K562 (cell line): ENCODE measurements at regions not wholly inside any gene's neighbourhood (a gene's known extent, or its start where the extent isn't known, plus 50 kb on each side); places are given as distances from the start of the nearest gene placed in this dataset.

Experiments
- ATAC-seq: fragments of 200-7000 bp; cut with Tn5 transposase; 3 replicates; pipeline ENCODE4 v1.9.1; 2020; ENCODE audit warnings: moderate library complexity
- BruUV-seq: library from RNA; stranded (reverse); fragments of 400-500 nt; replicated peaks from 2 replicates; lab custom pipeline; 2021; lab: Mats Ljungman, UMichigan
- CTCF ChIA-PET: fragments of 300-600 bp; formaldehyde crosslinking; extraction: SDS; loops from one replicate; lab custom pipeline; 2021; ENCODE audit warnings: low intra/inter-chr PET ratio; lab: Yijun Ruan, JAX
- POLR2A ChIA-PET: fragments of 300-600, 350-650 bp; sonication (Branson Sonifier 250); formaldehyde crosslinking; extraction: SDS; loops from one replicate; lab custom pipeline; 2021; ENCODE audit warnings: antibody characterized with exemption, inconsistent platforms; lab: Yijun Ruan, JAX
- DNase-seq, 4 experiments: peaks; one replicate each; pipeline versions ENCODE4 v3.0.0 to v3.0.0-alpha.2; 2011 to 2018; ENCODE audit warnings: low spot score in 3 of 4, mixed read lengths in 3 of 4; ENCODE audit errors: extremely low read depth in 1 of 4
- FAIRE-seq: peaks from 2 replicates; lab custom pipeline; 2011; peaks lifted over from hg19 to GRCh38; lab: Jason Lieb, UNC
- H2AFZ ChIP-seq: 2 replicates; pipeline ENCODE4 v1.6.0; 2011; ENCODE audit warnings: low read depth, low read length, control low read depth, inconsistent platforms
- H3K27ac ChIP-seq: fragments of 200-600 bp; 3 replicates; pipeline ENCODE4 v1.8.0; 2011; ENCODE audit warnings: low read depth, mild to moderate bottlenecking, control low read depth, inconsistent platforms, low read length, moderate library complexity, mixed read lengths; ENCODE audit errors: extremely low read depth
- H3K27me3 ChIP-seq, 2 experiments: fragments of 300-600 bp in 1 of 2; 2 replicates in 1 of 2; 3 replicates in 1 of 2; pipeline versions ENCODE4 v1.6.0 to v1.8.0; 2011; ENCODE audit warnings: inconsistent platforms in 2 of 2, low read length in 2 of 2, mild to moderate bottlenecking in 1 of 2, mixed read lengths in 1 of 2, moderate library complexity in 1 of 2; ENCODE audit not compliant: control insufficient read depth in 2 of 2, insufficient read depth in 2 of 2
- H3K36me3 ChIP-seq: fragments of 300-600 bp; 3 replicates; pipeline ENCODE4 v1.8.0; 2011; ENCODE audit warnings: mild to moderate bottlenecking, low read length, inconsistent platforms; ENCODE audit not compliant: control insufficient read depth, insufficient read depth
- H3K4me1 ChIP-seq, 2 experiments: fragments of 200-600 bp in 1 of 2; replicated peaks in 1 of 2; 2 replicates in 1 of 2; 3 replicates in 1 of 2; pipeline versions ENCODE4 v1.5.1 to v1.8.0; 2011; ENCODE audit warnings: inconsistent platforms in 2 of 2, low read length in 2 of 2, mild to moderate bottlenecking in 1 of 2, mixed read lengths in 1 of 2, moderate library complexity in 1 of 2; ENCODE audit not compliant: control insufficient read depth in 2 of 2, insufficient read depth in 2 of 2
- H3K4me2 ChIP-seq: 2 replicates; pipeline ENCODE4 v1.6.1; 2011; ENCODE audit warnings: low read length, control low read depth, inconsistent platforms, mixed read lengths; ENCODE audit not compliant: insufficient read depth
- H3K4me3 ChIP-seq: fragments of 200-600 bp; sonication (generic), shearing (Covaris generic); 2 replicates; pipeline ENCODE4 v1.5.1; 2016; ENCODE audit warnings: control low read depth, inconsistent platforms
- H3K79me2 ChIP-seq: fragments of 200-600 bp; 3 replicates; pipeline ENCODE4 v1.8.0; 2011; ENCODE audit warnings: low read length, inconsistent platforms; ENCODE audit not compliant: control insufficient read depth, insufficient read depth
- H3K9ac ChIP-seq, 2 experiments: 2 replicates each; pipeline versions ENCODE4 v1.6.0 to v1.6.1; 2011; ENCODE audit warnings: low read depth in 2 of 2, low read length in 2 of 2, control low read depth in 1 of 2, inconsistent platforms in 1 of 2, mild to moderate bottlenecking in 1 of 2, mixed read lengths in 1 of 2; ENCODE audit not compliant: insufficient read depth in 1 of 2
- H3K9me1 ChIP-seq: one replicate; pipeline ENCODE4 v1.6.0; 2011; ENCODE audit warnings: inconsistent platforms, mild to moderate bottlenecking, low read length, moderate library complexity; ENCODE audit not compliant: control insufficient read depth, insufficient read depth
- H3K9me3 ChIP-seq: replicated peaks from 2 replicates; pipeline ENCODE4 v1.5.1; 2011; ENCODE audit warnings: low read depth, low read length, inconsistent platforms; ENCODE audit not compliant: control insufficient read depth, insufficient read depth
- H4K20me1 ChIP-seq: replicated peaks from 2 replicates; pipeline ENCODE4 v1.6.1; 2011; ENCODE audit warnings: low read length, inconsistent platforms, mixed read lengths; ENCODE audit not compliant: control insufficient read depth, insufficient read depth
- BCLAF1 ChIP-seq, 2 experiments: fragments of 450-650 bp in 1 of 2; IDR thresholded peaks; 2 replicates each; pipeline ENCODE4 v1.6.1; 2011 to 2017; ENCODE audit warnings: low read depth in 2 of 2, antibody characterized with exemption in 1 of 2, borderline replicate concordance in 1 of 2, low read length in 1 of 2, mild to moderate bottlenecking in 1 of 2, mixed read lengths in 1 of 2; ENCODE audit not compliant: control insufficient read depth in 1 of 2
- EHMT2 ChIP-seq: fragments of 450-650 bp; IDR thresholded peaks from 2 replicates; pipeline ENCODE4 v1.6.1; 2018; ENCODE audit warnings: antibody characterized with exemption
- EZH2 ChIP-seq: IDR thresholded peaks from 2 replicates; pipeline ENCODE4 v1.6.1; 2012; ENCODE audit warnings: low read depth, mild to moderate bottlenecking, inconsistent platforms, low read length, borderline replicate concordance
- NCOA1 ChIP-seq: fragments of 450-650 bp; IDR thresholded peaks from 2 replicates; pipeline ENCODE4 v1.6.1; 2016; ENCODE audit warnings: low read depth
- NFATC3 ChIP-seq: fragments of 450-650 bp; IDR thresholded peaks from 2 replicates; pipeline ENCODE4 v1.6.1; 2017; ENCODE audit warnings: mild to moderate bottlenecking
- NUFIP1 ChIP-seq: fragments of 450-650 bp; IDR thresholded peaks from 2 replicates; pipeline ENCODE4 v1.6.1; 2018; ENCODE audit not compliant: partially characterized antibody
- RBM22 ChIP-seq: fragments of 200-400 bp; formaldehyde crosslinking; IDR thresholded peaks from 2 replicates; pipeline ENCODE4 v1.6.1; 2018; ENCODE audit warnings: low read length, low read depth; ENCODE audit not compliant: poor library complexity, severe bottlenecking
- RFX1 ChIP-seq: fragments of 450-650 bp; IDR thresholded peaks from 2 replicates; pipeline ENCODE4 v1.6.1; 2016; ENCODE audit warnings: mild to moderate bottlenecking, moderate library complexity
- SRSF3 ChIP-seq: fragments of 200-400 bp; formaldehyde crosslinking; IDR thresholded peaks from 2 replicates; pipeline ENCODE4 v1.6.1; 2016; ENCODE audit warnings: mild to moderate bottlenecking, low read length, moderate library complexity; ENCODE audit not compliant: insufficient read depth
- TGIF2 ChIP-seq: sonication (generic); formaldehyde crosslinking; IDR thresholded peaks from 2 replicates; pipeline ENCODE4 v1.8.1; 2022; ENCODE audit warnings: mild to moderate bottlenecking, missing genetic modification reagents, moderate library complexity
- ZNF174 ChIP-seq: fragments of 250-450 bp; sonication (Bioruptor Pico); IDR thresholded peaks from 2 replicates; pipeline ENCODE4 v1.4.0; 2020; ENCODE audit warnings: mild to moderate bottlenecking
- ZNF239 ChIP-seq: fragments of 250-450 bp; sonication (Bioruptor Pico); IDR thresholded peaks from 2 replicates; pipeline ENCODE4 v1.4.0; 2020; ENCODE audit warnings: mild to moderate bottlenecking
- ZNF3 ChIP-seq: fragments of 250-450 bp; sonication (Bioruptor Pico); IDR thresholded peaks from 2 replicates; pipeline ENCODE4 v1.5.0; 2021; ENCODE audit warnings: mild to moderate bottlenecking, moderate library complexity
- ZNF764 ChIP-seq: fragments of 250-450 bp; sonication (Bioruptor Pico); IDR thresholded peaks from 2 replicates; pipeline ENCODE4 v1.4.0; 2020; ENCODE audit warnings: low read depth, mild to moderate bottlenecking, moderate library complexity
- ZNF77 ChIP-seq: fragments of 250-450 bp; sonication (Bioruptor Pico); IDR thresholded peaks from 2 replicates; pipeline ENCODE4 v1.5.0; 2020
- WGBS: fragments of 100-300 bp; shearing (Covaris generic); methylation state at CpG from one replicate; pipeline ENCODE4 v1.1.6; 2016; ENCODE audit warnings: low coverage, mixed read lengths; ENCODE audit not compliant: insufficient coverage; ENCODE audit errors: missing lambda C conversion rate; 5-methylcytosine and 5-hydroxymethylcytosine counted together
- in situ Hi-C: fragments of 300-500 bp; cut with MboI; formaldehyde crosslinking; loops from 4 replicates; pipeline ENCODE4 v1.15.0; 2018; ENCODE audit warnings: inconsistent platforms, mixed read lengths
- intact Hi-C: fragments of 100-400 bp; cut with micrococcal nuclease; formaldehyde crosslinking; loops from 2 replicates; pipeline ENCODE4 v1.14.2; 2022

GRCh38 chr9:11088821-11089374 is 476.1 kb upstream of the PTPRD start (continued):
- no peak for TF ChIP-seq ZNF764 (CRISPR knock-in tag)
- no peak for TF ChIP-seq RFX1
- no peak for TF ChIP-seq NFATC3
- no peak for TF ChIP-seq ZNF3 (CRISPR knock-in tag)
- no peak for TF ChIP-seq ZNF239 (CRISPR knock-in tag)
- TF ChIP-seq ZNF77 (CRISPR knock-in tag) = no peak
- no peak for TF ChIP-seq RBM22
- TF ChIP-seq ZNF174 (CRISPR knock-in tag) = no peak

DNA sequence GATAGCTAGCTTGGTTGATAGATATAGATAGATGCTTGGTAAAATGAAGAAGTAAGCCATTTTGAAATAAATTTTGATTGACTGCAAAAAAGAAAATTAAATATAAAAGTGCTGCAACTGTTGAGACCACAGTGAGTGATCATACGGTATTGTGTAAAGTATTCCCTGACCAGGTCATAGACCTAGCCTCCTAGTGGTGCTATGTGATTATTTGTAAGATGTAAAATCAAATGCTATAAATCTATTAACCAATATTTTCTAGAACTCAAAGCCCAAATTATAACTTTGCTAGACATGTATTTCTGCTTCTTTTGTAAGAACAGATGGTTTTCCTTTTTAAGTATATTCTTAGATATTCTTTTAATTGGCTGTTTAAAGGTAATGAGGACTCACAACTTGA is 480.2 kb upstream of the PTPRD start:
- Histone ChIP-seq H3K27ac (no peak overlapping the region), H3K4me3 (no peak overlapping the region), H3K9ac (no peak overlapping the region), H3K4me1 (no peaks in the 10 kb centered on the region), H3K36me3 (no peaks in the 10 kb centered on the region), H3K4me2 (no peak overlapping the region), H2AFZ (no peak overlapping the region), H3K9me3 (no peaks in the 10 kb centered on the region), H4K20me1 (no peaks in the 10 kb centered on the region), H3K79me2 (no peaks in the 10 kb centered on the region), H3K27me3 (no peaks in the 10 kb centered on the region), H3K9me1 (no peaks in the 10 kb centered on the region)
- BruUV-seq = no TSS peak
- in situ Hi-C loops (no loop called here), intact Hi-C loops (no loop called here)
- FAIRE-seq (no peak), DNase-seq (no peak), ATAC-seq (no peak)
- ChIA-PET POLR2A (no interaction called here), CTCF (no interaction called here)
- TF ChIP-seq EZH2 (no peak), NCOA1 (no peak), EHMT2 (no peak), TGIF2 (CRISPR knock-in tag) (no peak), SRSF3 (no peak), NUFIP1 (no peak), BCLAF1 (IDR thresholded peaks at IDR 0.05; ENCODE audit: borderline replicate concordance in 1 of 2, control insufficient read depth in 1 of 2, low read depth in 2 of 2, low read length in 1 of 2) (no peak)
- WGBS = 0% methylated on average over 1 of the region's 1 CpG
